SK-N-MC (cell line): ENCODE measurements at regions not wholly inside any gene's neighbourhood (a gene's known extent, or its start where the extent isn't known, plus 50 kb on each side); places are given as distances from the start of the nearest gene placed in this dataset.
"Not testable (repeated sequence)": the region's sequence is repeated elsewhere in the genome, so short reads cannot be mapped to it uniquely, and the experiment has no call there.

Source experiments
- EZH2 ChIP-seq: fragments of 200-600 bp; sonication (generic); IDR thresholded peaks from one replicate; pipeline ENCODE4 v1.6.1; 2017; ENCODE audit warnings: antibody characterized with exemption
- POLR2AphosphoS5 ChIP-seq: IDR thresholded peaks from 2 replicates; pipeline ENCODE4 v1.6.1; 2012; ENCODE audit warnings: mild to moderate bottlenecking, low read depth, low read length, borderline replicate concordance

DNA sequence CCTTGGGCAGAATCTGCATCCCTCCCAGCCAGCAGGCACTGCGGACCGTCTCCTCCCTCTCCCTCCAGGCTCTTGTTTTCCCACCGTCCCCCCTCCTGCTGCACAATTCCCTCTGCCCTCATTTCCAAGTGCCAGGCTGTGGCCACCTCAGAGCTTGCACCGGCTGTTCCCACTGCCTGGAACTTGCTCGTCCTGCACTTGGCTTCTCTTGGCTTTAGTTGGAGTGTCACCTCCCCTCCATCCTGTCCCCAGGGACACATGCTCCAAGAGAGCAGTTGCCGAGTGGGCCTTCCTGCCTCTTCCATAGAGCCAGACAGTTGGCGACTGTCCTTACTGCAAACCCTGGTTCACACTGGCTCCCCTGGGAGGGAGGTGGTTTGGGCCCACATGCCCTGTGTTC is 87.0 kb upstream of the DRD5 start:
- not testable (repeated sequence) for TF ChIP-seq POLR2AphosphoS5, EZH2
